ENCODE measurements at regions not wholly inside any gene's neighbourhood (a gene's known extent, or its start where the extent isn't known, plus 50 kb on each side); places are given as distances from the start of the nearest gene placed in this dataset.

DNA sequence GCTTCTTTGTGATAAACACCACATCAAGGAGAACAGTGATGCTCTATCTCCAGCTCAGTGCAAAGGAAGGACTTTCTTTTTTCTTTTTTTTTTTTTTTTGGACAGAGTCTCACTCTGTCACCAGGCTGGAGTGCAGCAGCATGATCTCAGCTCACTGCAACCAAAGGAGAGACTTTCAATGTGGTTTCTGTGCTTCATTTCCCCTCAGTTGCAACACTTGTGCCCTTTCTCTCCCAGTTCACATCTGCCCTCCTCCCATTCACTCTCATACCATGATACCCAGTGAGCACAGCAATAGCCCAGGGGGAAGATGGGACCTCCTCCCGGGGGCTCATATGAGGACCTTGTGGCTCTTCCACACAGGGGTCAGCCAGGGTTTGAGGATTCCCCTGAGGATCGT lies 110.0 kb downstream of the MTRR start:
- Histone ChIP-seq H3K27ac (ENCODE audit: low read depth, low read length) (no peak overlapping the region), H3K9me3 (ENCODE audit: control insufficient read depth, insufficient read depth, low read length) (no peaks in the 10 kb centered on the region), H3K36me3 (ENCODE audit: control insufficient read depth, low read length) (no peaks in the 10 kb centered on the region), H4K20me1 (ENCODE audit: control insufficient read depth, insufficient read depth, low read depth, low read length) (no peaks in the 10 kb centered on the region), H3K79me2 (ENCODE audit: control insufficient read depth, low read length) (no peaks in the 10 kb centered on the region), H3K4me1 (ENCODE audit: control insufficient read depth, low read length) (no peaks in the 10 kb centered on the region), H3K9me2 (replicated peaks; ENCODE audit: control insufficient read depth, low read length) (no peaks in the 10 kb centered on the region), H3K27me3 (ENCODE audit: control insufficient read depth, low read length) (no peaks in the 10 kb centered on the region), H3K4me3 (ENCODE audit: low read length) (no peak overlapping the region), H3F3A (ENCODE audit: control insufficient read depth, insufficient read depth) (no peaks in the 10 kb centered on the region), H3K4me2 (ENCODE audit: low read length) (no peak overlapping the region)
- TF ChIP-seq EZH2phosphoT487 (IDR thresholded peaks at IDR 0.05; ENCODE audit: borderline replicate concordance, low read length), result no peak
- TF ChIP-seq, protein P1, sequence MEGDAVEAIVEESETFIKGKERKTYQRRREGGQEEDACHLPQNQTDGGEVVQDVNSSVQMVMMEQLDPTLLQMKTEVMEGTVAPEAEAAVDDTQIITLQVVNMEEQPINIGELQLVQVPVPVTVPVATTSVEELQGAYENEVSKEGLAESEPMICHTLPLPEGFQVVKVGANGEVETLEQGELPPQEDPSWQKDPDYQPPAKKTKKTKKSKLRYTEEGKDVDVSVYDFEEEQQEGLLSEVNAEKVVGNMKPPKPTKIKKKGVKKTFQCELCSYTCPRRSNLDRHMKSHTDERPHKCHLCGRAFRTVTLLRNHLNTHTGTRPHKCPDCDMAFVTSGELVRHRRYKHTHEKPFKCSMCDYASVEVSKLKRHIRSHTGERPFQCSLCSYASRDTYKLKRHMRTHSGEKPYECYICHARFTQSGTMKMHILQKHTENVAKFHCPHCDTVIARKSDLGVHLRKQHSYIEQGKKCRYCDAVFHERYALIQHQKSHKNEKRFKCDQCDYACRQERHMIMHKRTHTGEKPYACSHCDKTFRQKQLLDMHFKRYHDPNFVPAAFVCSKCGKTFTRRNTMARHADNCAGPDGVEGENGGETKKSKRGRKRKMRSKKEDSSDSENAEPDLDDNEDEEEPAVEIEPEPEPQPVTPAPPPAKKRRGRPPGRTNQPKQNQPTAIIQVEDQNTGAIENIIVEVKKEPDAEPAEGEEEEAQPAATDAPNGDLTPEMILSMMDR (IDR thresholded peaks at IDR 0.05; ENCODE audit: low read depth, low read length, poor library complexity, severe bottlenecking), result no peak

DNA sequence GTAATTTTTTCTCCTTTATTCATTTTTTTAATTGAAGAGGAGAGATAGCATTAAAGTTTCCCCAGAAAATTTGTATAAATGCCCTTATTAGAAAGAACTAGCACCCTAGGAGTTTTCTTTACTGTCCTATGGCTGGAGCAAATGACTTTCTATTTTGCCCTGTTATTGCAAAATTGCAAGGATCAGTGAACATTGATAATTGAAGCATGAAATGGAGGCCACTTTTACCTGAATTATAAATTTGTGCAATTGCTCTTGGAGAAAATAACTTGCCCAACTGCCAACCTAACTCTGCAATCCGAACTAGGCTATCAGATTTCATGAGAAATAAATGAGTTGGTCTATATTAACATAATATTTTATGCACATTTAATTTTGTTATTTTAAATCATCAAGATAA lies 111.9 kb downstream of the MTRR start:
- Histone ChIP-seq H3K4me1 (ENCODE audit: control insufficient read depth, low read length) (no peaks in the 10 kb centered on the region), H3K27ac (ENCODE audit: low read depth, low read length) (no peak overlapping the region), H3K9me3 (ENCODE audit: control insufficient read depth, insufficient read depth, low read length) (no peaks in the 10 kb centered on the region), H4K20me1 (ENCODE audit: control insufficient read depth, insufficient read depth, low read depth, low read length) (no peaks in the 10 kb centered on the region), H3F3A (ENCODE audit: control insufficient read depth, insufficient read depth) (no peaks in the 10 kb centered on the region), H3K4me2 (ENCODE audit: low read length) (no peak overlapping the region), H3K9me2 (replicated peaks; ENCODE audit: control insufficient read depth, low read length) (no peaks in the 10 kb centered on the region), H3K4me3 (ENCODE audit: low read length) (no peak overlapping the region), H3K27me3 (ENCODE audit: control insufficient read depth, low read length) (no peaks in the 10 kb centered on the region), H3K36me3 (ENCODE audit: control insufficient read depth, low read length) (no peaks in the 10 kb centered on the region), H3K79me2 (ENCODE audit: control insufficient read depth, low read length) (no peaks in the 10 kb centered on the region)
- TF ChIP-seq, protein P1 (IDR thresholded peaks at IDR 0.05; ENCODE audit: low read depth, low read length, poor library complexity, severe bottlenecking), result no peak
- TF ChIP-seq EZH2phosphoT487 (IDR thresholded peaks at IDR 0.05; ENCODE audit: borderline replicate concordance, low read length), result no peak

DNA sequence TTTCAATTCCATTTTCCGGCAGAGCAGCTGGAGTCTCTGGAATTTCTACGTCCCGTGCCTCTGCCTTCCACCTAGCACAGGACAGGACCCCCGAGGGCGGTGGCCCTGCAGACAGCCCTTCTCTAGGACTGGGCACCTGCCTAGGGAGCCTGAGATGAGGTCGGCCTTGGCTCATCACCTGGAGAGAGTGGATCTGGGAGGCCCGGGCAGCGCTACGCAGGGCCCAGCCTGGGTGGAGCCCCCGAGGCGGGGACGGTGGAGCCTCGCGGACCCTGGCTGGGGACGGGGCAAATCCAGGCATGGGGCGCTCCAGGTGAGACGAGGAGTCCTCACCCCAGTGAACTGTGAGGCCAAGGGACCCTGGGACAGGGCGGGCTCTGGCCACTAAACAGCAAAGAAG lies 114.5 kb downstream of the MTRR start:
- Histone ChIP-seq H3F3A (ENCODE audit: control insufficient read depth, insufficient read depth) (no peaks in the 10 kb centered on the region), H3K79me2 (ENCODE audit: control insufficient read depth, low read length) (no peaks in the 10 kb centered on the region), H3K9me2 (replicated peaks; ENCODE audit: control insufficient read depth, low read length) (no peaks in the 10 kb centered on the region), H3K27ac (ENCODE audit: low read depth, low read length) (no peak overlapping the region), H3K36me3 (ENCODE audit: control insufficient read depth, low read length) (no peaks in the 10 kb centered on the region), H3K4me3 (ENCODE audit: low read length) (no peak overlapping the region), H3K9me3 (ENCODE audit: control insufficient read depth, insufficient read depth, low read length) (no peaks in the 10 kb centered on the region), H4K20me1 (ENCODE audit: control insufficient read depth, insufficient read depth, low read depth, low read length) (no peaks in the 10 kb centered on the region), H3K4me2 (ENCODE audit: low read length) (no peak overlapping the region), H3K27me3 (ENCODE audit: control insufficient read depth, low read length) (no peaks in the 10 kb centered on the region), H3K4me1 (ENCODE audit: control insufficient read depth, low read length) (no peaks in the 10 kb centered on the region)
- no peak for TF ChIP-seq EZH2phosphoT487 (IDR thresholded peaks at IDR 0.05; ENCODE audit: borderline replicate concordance, low read length)
- TF ChIP-seq, protein P1 (IDR thresholded peaks at IDR 0.05; ENCODE audit: low read depth, low read length, poor library complexity, severe bottlenecking), result no peak
